HG03066 (cell line): ENCODE measurements at regions not wholly inside any gene's neighbourhood (a gene's known extent, or its start where the extent isn't known, plus 50 kb on each side); places are given as distances from the start of the nearest gene placed in this dataset.

Experiments
- ATAC-seq: cut with Tn5 transposase; IDR thresholded peaks from one replicate; pipeline ENCODE4 v1.9.1; 2021; ENCODE audit warnings: low read depth; ENCODE audit not compliant: unreplicated experiment

DNA sequence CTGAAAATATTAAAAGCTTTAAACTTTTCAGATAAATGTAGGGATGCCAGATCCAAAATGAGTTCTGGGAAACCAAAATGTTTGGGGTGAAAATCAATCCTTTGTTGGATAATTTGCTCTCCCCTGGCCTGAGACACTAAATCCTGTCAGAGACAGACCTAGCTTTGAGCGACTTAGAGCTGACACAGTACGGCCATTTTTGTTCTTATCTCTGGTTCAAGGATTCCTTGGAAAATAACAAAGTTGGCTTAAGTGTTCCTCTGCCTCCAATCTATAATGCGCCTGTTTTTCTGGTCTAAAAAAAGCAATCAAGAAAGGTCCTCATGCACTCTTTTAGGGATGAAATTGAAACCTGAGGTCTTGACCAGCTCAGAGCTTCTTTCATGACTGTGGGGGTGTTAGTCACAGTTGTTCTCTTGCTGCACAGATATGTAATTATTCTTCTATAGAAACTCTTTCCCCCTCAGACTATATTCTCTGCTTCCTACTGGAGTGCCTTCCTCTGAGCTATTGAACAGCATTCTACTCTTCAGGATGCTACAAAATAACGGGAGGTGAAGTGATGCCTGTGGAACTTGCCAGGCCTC, 52.3 kb upstream of the EGLN3 start:
- ATAC-seq, result no peak
